ENCODE measurements at regions not wholly inside any gene's neighbourhood (a gene's known extent, or its start where the extent isn't known, plus 50 kb on each side); places are given as distances from the start of the nearest gene placed in this dataset.

DNA sequence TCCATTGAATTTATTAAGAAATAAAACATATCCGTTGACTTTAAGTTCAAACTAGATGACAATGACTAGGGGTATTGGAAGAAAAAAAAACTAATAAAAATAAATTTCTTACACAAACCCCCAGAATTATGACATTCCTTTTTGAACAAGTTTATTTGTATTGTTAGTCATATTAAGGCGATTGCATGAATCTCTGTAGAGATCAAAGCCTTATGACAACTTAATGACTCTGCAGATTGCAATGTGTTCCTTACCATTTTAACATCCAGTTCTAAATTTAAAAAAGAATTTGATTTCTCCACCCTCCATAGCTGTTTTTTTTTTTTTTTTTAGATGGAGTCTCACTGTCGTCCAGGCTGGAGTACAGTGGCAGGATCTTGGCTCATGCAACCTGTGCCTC, 189.8 kb upstream of the CEP162 start:
- Histone ChIP-seq H3K4me1 (ENCODE audit: insufficient read depth, low read length) (peaks cover 3% of the 10 kb centered on the region; the same call in 1 of the 2 replicates), H3K9me3 (ENCODE audit: control insufficient read depth, insufficient read depth, low read length) (no peaks in the 10 kb centered on the region), H3K9ac (ENCODE audit: low read depth, low read length) (no peak overlapping the region), H3K36me3 (ENCODE audit: insufficient read depth, low read length) (no peaks in the 10 kb centered on the region)

DNA sequence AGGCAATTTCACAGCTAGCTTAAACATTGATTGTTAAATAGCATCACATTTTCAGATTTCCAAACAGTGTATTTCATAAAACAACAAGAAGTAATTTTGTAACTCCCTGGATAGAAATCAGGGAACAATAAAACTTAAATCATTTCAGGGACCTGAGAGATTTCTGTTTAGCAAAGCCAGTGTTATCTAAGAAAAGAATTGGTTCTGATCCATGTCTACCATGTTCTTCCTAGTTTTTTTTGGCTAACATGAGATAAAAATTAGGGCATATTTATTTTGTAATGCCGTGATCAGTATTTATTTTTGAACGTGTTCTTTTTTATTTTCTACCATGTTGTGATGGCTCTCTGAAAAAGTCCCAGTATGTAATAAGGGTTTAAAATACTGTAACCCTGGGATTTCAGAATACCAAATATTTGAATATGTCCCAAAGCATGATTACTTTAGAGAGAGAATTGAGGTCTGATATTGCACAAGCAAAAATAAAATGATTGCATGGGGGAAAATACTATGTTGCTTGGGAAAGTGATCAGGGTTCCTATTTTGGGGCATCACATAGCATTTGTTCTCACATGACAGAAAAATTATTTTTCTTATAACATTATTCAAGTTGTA, 188.7 kb upstream of the CEP162 start:
- H3K36me3 ChIP-seq (ENCODE audit: insufficient read depth, low read length) = no peaks in the 10 kb centered on the region
- no peak overlapping the region for H3K9ac ChIP-seq (ENCODE audit: low read depth, low read length)
- no peaks in the 10 kb centered on the region for H3K9me3 ChIP-seq (ENCODE audit: control insufficient read depth, insufficient read depth, low read length)
- H3K4me1 ChIP-seq (ENCODE audit: insufficient read depth, low read length) = no peaks in the 10 kb centered on the region; the same call in 1 of the 2 replicates

DNA sequence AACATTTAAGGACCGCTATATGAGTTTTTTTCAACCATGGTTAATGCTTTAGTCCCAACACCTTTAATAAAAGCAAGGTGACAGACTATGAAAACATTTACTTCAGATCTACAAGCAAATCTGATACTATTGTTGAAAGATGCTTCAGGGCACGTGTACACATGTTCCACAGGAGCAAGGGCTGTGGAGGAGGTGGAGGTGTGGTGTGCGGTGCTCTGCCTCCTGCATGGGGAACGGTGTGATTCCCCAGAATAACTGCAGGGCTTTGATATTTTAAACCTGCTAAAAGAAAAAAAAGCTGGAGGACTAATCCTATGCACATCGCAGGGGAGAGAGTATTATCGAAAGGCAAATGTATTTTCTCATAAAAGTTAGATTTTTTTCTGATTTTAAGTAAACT, 188.1 kb upstream of the CEP162 start:
- Histone ChIP-seq H3K36me3 (ENCODE audit: insufficient read depth, low read length) (no peaks in the 10 kb centered on the region), H3K4me1 (ENCODE audit: insufficient read depth, low read length) (no peaks in the 10 kb centered on the region; the same call in 1 of the 2 replicates), H3K9me3 (ENCODE audit: control insufficient read depth, insufficient read depth, low read length) (no peaks in the 10 kb centered on the region), H3K9ac (ENCODE audit: low read depth, low read length) (no peak overlapping the region)

DNA sequence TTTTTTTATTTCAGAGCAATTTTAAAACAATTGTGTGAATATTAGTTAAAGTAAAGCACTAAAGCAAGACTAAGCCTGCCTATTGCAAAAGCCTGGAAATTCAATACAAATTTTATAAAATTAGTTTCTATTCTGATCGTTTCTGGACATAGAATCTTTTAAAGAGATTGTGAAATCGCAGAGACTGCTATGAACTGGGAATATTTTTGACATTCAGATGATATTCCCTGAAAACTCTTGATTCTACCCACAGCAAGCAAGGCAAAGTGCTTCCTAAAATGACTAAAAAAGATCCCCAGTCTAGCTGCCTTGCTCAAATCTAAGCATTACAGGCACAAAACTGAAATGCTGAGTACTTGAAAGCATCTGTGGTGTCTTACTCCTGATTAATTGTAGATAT, 187.6 kb upstream of the CEP162 start:
- Histone ChIP-seq H3K36me3 (ENCODE audit: insufficient read depth, low read length) (no peaks in the 10 kb centered on the region), H3K4me1 (ENCODE audit: insufficient read depth, low read length) (no peaks in the 10 kb centered on the region; the same call in 1 of the 2 replicates)

DNA sequence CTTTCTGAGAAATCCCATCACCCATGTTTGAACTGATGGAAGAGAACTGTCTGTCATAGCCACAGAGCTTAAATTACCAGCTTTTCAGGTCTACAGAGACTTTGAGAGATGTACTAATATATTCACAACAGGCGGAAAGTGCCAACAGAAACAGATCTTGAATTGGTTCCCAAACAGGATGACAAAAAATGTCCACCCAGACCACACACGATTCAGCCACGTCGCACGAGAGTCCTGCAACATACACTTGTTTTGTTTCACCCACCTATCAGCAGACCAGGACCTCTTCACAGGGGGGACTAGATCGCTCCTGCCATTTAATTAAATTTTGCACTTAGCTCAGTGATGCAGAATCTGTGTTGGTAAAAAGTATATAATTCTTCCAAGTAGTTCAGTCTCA, 187.1 kb upstream of the CEP162 start:
- Histone ChIP-seq H3K4me1 (ENCODE audit: insufficient read depth, low read length) (no peaks in the 10 kb centered on the region; the same call in 1 of the 2 replicates), H3K9ac (ENCODE audit: low read depth, low read length) (no peak overlapping the region), H3K9me3 (ENCODE audit: control insufficient read depth, insufficient read depth, low read length) (no peaks in the 10 kb centered on the region), H3K36me3 (ENCODE audit: insufficient read depth, low read length) (no peaks in the 10 kb centered on the region)

More for the DNA sequence above, 187.6 kb upstream of the CEP162 start:
- Histone ChIP-seq H3K9ac (ENCODE audit: low read depth, low read length) (no peak overlapping the region), H3K9me3 (ENCODE audit: control insufficient read depth, insufficient read depth, low read length) (no peaks in the 10 kb centered on the region)

DNA sequence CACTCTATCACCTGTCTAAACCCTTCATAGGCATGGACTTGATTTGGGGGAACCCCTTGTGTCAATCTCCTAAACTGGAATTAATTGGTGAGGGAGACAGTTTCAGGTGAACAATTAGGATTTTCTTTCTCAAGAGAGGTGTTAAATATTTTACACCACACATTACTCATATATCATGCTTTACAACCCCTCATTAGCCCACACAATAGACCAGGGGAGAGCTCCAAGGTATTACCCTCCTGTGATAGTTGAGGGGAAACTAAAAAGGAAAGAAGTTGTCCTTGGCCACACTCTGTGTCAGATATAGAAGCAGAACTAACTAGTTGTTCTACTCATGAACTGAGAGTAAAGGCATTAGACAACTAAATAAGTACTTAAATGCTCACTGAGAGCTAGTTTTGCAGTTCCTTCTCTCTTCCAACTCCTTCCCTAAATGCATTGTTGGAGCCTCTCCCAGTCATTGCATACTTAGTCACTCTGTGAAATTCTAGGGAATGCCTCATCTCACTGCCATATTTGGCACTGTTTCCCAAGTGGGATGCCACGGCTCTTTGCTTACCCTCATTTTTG, 183.7 kb upstream of the CEP162 start:
- Histone ChIP-seq H3K9me3 (ENCODE audit: control insufficient read depth, insufficient read depth, low read length) (no peaks in the 10 kb centered on the region), H3K36me3 (ENCODE audit: insufficient read depth, low read length) (no peaks in the 10 kb centered on the region), H3K4me1 (ENCODE audit: insufficient read depth, low read length) (no peaks in the 10 kb centered on the region; the same call in 1 of the 2 replicates), H3K9ac (ENCODE audit: low read depth, low read length) (no peak overlapping the region)

DNA sequence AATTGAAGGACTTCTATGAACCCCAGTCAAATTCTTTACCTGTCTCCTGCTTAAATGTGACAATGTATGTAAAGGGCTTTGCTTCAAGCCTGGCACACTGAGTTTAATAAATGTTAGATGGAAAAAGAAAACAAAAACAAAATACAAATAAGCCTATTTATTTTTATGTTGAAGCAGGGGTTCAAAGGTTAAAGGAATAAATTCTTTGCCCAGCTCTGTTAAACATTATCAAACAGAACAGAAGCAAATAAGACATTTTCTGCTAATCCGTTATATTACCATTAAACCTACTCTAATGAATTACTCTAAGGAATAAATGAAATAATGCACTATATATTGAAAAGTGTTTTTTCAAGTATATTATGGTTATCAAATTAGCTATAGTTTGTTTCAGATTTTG, 182.5 kb upstream of the CEP162 start:
- Histone ChIP-seq H3K9me3 (ENCODE audit: control insufficient read depth, insufficient read depth, low read length) (no peaks in the 10 kb centered on the region), H3K9ac (ENCODE audit: low read depth, low read length) (no peak overlapping the region), H3K4me1 (ENCODE audit: insufficient read depth, low read length) (no peaks in the 10 kb centered on the region; the same call in 1 of the 2 replicates), H3K36me3 (ENCODE audit: insufficient read depth, low read length) (no peaks in the 10 kb centered on the region)

DNA sequence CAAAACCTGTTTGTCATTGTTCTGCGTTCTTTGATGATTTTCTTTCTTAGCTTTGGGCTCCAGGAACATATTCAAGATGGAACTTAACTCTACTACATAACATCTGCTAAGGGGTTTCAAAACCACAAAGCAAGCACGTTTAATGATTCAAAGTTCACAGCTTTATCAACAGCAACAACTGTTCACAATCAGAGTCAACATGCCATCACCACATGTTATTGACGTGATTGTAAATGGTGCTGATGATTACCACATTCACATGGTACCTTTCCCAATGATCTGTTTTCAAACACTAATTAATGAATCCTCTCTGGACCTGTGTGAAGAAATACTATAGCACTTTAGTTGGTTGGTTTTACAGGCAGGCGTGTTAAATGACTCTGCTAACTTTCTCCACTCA, 180.6 kb upstream of the CEP162 start:
- Histone ChIP-seq H3K9me3 (ENCODE audit: control insufficient read depth, insufficient read depth, low read length) (no peaks in the 10 kb centered on the region), H3K4me1 (ENCODE audit: insufficient read depth, low read length) (no peaks in the 10 kb centered on the region; the same call in 1 of the 2 replicates), H3K36me3 (ENCODE audit: insufficient read depth, low read length) (no peaks in the 10 kb centered on the region), H3K9ac (ENCODE audit: low read depth, low read length) (no peak overlapping the region)

DNA sequence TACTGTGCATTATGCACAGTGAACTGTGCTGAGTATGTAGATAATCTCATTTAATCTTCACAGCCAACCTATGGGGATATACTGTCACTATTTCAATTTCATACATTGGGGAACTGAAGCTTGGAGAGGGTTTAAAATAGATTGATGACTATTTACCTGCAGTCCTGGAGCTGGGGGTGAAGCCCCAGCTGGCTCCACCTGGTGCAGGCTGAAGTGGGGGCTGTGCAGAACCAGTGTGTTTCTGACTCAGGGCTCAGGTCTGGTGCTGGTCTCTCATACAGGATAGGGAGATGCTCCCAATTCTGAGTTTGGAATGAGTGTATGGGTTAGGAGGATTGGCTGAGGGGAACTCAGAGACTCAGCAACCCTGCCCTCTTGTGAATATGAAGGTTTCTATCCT, 176.1 kb upstream of the CEP162 start:
- Histone ChIP-seq H3K9me3 (ENCODE audit: control insufficient read depth, insufficient read depth, low read length) (no peaks in the 10 kb centered on the region), H3K9ac (ENCODE audit: low read depth, low read length) (no peak overlapping the region), H3K4me1 (ENCODE audit: insufficient read depth, low read length) (no peaks in the 10 kb centered on the region), H3K36me3 (ENCODE audit: insufficient read depth, low read length) (no peaks in the 10 kb centered on the region)

DNA sequence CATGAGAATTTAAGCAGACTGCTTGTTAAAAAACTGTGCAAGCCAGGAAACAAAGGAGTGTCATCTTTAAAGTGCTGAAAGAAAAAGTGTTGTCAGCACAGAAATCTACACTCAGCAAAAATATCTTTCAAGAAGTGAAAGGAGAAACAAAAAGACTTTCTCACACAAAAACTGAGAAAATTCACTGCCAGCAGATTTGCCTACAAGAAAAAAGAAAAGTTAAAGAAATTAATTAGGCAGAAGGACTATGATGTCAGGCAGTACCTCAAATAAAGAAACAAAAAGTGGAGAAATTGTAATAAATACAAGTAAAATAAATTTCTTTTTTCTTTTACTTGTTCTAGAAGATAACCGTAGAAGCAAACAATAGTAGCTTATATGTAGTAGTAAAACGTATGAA, 171.6 kb upstream of the CEP162 start:
- Histone ChIP-seq H3K4me1 (ENCODE audit: insufficient read depth, low read length) (no peaks in the 10 kb centered on the region), H3K9ac (ENCODE audit: low read depth, low read length) (no peak overlapping the region), H3K36me3 (ENCODE audit: insufficient read depth, low read length) (no peaks in the 10 kb centered on the region), H3K9me3 (ENCODE audit: control insufficient read depth, insufficient read depth, low read length) (no peaks in the 10 kb centered on the region)

DNA sequence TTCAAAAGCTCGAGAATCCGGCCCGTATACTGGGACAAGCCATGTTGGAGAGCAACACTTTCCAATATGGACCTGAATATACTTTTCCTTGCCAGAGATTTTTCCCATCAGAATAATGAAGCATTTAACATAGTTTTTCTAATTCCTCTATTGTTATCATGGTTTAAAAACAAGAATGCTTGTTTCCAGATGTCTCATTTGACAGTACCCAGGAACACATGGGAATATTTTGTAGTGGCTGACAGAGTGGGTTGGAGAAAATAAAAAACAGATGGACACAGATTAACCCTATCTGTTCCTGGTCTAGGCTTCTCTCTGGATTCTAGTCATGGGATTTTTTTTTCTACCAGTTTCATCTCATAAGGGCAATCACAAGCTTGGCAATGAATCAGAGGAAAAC, 164.8 kb upstream of the CEP162 start:
- H3K4me1 ChIP-seq (ENCODE audit: insufficient read depth, low read length) = no peaks in the 10 kb centered on the region
- H3K9me3 ChIP-seq (ENCODE audit: control insufficient read depth, insufficient read depth, low read length) = no peaks in the 10 kb centered on the region
- no peak overlapping the region for H3K9ac ChIP-seq (ENCODE audit: low read depth, low read length)
- H3K36me3 ChIP-seq (ENCODE audit: insufficient read depth, low read length) = no peaks in the 10 kb centered on the region

DNA sequence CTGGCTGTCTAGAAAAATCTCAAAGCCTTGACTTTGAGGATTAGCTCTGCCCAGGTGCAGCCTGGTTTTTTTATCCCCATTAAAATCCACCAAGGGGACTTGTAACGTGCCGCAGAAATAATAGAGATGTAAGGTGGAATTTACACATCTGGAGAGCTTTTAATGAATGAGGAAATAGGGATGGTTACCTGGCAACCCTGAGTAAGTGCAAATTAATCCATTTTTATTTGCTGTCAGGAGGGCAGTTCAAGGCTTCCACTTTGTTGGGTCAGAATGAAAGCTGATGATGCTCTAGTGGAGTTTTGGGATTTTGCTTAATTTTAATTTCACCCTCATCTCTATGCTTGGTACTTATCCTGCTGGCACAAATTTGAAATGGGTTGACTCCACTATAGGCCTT, 163.4 kb upstream of the CEP162 start:
- Histone ChIP-seq H3K9ac (ENCODE audit: low read depth, low read length) (no peak overlapping the region), H3K36me3 (ENCODE audit: insufficient read depth, low read length) (no peaks in the 10 kb centered on the region), H3K9me3 (ENCODE audit: control insufficient read depth, insufficient read depth, low read length) (no peaks in the 10 kb centered on the region), H3K4me1 (ENCODE audit: insufficient read depth, low read length) (no peaks in the 10 kb centered on the region)

DNA sequence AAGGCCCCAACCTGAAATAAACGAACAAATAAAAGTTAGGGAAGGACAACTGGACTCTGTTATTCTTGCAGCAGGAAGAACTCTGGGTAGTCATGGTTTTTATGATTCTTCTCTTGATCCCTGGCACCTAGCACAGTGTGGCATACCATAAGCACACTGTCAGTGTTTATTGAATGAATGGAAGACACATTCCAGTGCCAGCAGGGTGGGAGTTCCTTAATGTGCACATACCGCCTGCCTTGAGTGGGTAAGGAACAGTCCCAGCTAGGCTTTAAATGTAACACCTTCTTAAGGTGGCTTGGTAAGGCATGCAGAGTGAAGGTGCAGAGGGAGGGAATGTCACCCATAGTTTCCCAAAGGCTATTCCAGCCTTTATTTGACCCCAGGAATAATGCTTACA, 162.9 kb upstream of the CEP162 start:
- no peaks in the 10 kb centered on the region for H3K9me3 ChIP-seq (ENCODE audit: control insufficient read depth, insufficient read depth, low read length)
- no peaks in the 10 kb centered on the region for H3K4me1 ChIP-seq (ENCODE audit: insufficient read depth, low read length)
- H3K9ac ChIP-seq (ENCODE audit: low read depth, low read length) = no peak overlapping the region
- H3K36me3 ChIP-seq (ENCODE audit: insufficient read depth, low read length) = no peaks in the 10 kb centered on the region

DNA sequence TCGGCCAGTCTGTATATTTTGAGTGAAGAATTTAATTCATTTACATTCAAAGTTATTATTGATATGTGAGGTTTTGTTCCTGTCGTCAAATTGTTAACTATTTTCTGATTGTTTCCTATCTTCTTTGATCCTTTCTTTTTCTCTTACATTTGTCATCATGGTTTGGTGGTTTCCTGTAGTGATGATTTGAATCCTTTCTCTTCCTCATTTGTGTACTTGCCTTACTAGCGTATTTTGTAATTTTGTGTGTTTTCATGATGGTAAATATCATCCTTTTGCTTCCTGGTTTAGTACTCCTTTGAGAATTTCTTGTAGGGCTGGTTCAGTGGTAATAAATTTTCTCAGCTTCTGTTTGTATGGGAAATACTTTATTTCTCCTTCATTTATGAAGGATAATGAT, 151.7 kb upstream of the CEP162 start:
- no peaks in the 10 kb centered on the region for H3K9me3 ChIP-seq (ENCODE audit: control insufficient read depth, insufficient read depth, low read length)
- H3K9ac ChIP-seq (ENCODE audit: low read depth, low read length) = no peak overlapping the region
- H3K4me1 ChIP-seq (ENCODE audit: insufficient read depth, low read length) = no peaks in the 10 kb centered on the region
- H3K36me3 ChIP-seq (ENCODE audit: insufficient read depth, low read length) = no peaks in the 10 kb centered on the region

DNA sequence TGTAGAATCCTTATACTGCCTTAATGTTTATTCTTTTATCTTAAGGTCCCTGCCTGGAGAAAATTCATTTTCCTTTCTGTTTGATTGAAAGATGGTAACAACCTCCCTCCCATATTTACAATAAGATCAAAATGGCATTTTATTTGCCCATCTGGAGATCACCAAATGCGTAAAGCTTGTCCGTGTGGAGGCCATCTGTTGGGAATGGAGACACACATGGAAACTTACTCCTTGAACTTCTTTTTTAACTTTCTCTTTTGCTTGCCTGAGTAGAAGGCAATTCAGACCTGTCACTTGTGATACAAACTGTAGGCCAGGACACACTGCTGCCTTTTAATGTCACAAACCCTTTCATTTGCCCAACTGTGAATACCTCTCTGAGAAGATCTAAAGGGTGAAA, 144.8 kb upstream of the CEP162 start:
- H3K4me1 ChIP-seq (ENCODE audit: insufficient read depth, low read length) = no peaks in the 10 kb centered on the region
- H3K36me3 ChIP-seq (ENCODE audit: insufficient read depth, low read length) = no peaks in the 10 kb centered on the region
- no peaks in the 10 kb centered on the region for H3K9me3 ChIP-seq (ENCODE audit: control insufficient read depth, insufficient read depth, low read length)
- no peak overlapping the region for H3K9ac ChIP-seq (ENCODE audit: low read depth, low read length)

Data from ES-I3 (cell line).